HG03066 (cell line): ENCODE measurements at regions not wholly inside any gene's neighbourhood (a gene's known extent, or its start where the extent isn't known, plus 50 kb on each side); places are given as distances from the start of the nearest gene placed in this dataset.

Experiments used
- ATAC-seq: cut with Tn5 transposase; IDR thresholded peaks from one replicate; pipeline ENCODE4 v1.9.1; 2021; ENCODE audit warnings: low read depth; ENCODE audit not compliant: unreplicated experiment

DNA sequence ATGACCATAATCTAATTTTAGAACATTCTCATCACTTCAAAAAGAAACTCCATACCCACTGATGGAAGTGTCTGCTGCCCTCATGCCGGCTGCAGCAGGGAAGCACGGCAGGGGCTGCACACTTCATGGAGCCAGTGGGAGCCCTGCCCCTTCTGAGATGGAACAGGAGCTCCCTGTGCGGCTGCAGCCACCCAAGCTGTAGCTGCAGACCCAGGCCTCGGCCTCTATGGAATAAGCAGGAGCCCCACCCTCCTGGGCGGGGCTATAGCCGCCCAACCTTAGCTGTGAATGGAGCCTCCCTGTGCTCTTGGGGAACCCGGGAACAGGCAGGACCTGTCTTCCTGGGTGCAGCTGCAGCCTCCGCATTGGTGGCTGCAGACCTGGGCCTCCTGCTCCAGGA, 128.5 kb downstream of the NUDT12 start:
- no peak for ATAC-seq

DNA sequence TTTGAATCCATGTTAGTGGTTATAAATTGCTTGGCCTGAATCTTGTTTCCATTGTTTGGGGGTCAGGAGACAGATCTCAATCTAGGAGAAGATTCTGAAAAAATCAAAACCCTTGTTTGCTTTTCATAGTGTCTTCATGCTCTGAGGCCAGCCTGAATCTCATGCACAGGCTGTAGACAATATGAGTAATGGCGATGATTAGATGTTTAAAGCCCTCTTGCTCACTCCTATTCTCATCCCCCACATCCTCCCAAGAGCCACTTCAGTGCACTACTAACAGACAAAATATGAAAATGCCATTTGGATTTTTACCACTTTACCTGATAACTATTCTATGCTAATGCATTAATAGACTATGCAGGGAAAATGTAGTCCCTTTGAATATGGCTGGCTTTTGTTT, 129.4 kb downstream of the NUDT12 start:
- ATAC-seq = no peak

DNA sequence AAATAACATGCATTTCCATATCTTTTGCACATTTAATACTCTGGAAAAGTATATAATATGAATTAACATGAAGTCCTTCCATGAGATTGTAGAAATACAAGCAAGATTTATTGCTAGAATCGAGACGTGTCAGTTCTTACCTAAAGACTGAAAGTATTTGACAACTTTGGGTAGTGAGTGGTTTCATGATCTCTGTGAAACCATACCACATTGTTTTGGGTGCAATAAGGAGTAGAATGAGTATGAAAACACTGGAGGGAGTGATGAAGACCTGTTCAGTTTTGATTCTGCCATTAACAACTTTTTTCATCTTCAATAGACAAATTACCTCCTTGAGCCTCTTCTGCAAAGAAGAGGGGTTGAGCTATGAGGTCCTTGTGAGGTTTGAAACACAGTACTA, 133.7 kb downstream of the NUDT12 start:
- ATAC-seq = no peak

DNA sequence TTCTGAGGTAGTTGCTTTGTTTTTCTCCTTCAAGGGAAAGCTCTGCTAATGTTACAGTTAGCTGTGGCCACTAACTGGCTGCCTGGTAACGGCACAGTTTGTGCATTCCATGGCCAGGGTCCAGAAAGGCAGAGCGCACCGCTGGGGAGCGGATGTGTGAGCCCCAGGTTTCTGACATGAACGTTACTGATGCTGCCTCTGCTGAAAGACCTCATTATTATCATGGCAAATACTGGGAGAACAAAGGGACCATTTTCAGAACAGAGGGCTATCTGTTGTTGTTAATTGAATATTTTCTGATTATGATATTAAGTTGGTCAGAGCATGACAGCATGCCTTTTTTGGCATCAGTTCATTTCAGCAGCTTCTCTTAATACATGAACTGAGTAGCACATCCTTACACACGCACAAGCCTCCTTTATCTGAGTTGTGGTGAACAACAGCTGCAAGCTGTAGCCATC, 134.1 kb downstream of the NUDT12 start:
- ATAC-seq = no peak

DNA sequence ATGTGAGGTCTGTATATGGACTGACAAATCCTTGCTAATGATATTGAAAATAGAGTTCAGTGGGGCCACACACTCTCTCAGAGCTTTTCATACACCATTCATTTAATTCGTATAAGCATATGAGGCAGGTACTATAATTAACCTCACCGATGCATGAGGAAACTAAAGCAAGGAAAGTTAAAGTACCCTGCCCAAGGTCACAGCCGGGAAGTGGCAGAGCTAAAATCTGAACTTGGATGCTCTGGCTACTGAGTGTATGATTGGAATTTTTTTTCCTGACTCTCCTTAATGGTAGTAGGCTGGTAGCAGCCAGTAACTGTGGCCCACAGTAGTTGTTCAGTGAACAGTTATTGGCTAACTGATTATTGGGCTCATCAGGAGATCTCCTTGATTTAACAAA, 135.3 kb downstream of the NUDT12 start:
- ATAC-seq = no peak

DNA sequence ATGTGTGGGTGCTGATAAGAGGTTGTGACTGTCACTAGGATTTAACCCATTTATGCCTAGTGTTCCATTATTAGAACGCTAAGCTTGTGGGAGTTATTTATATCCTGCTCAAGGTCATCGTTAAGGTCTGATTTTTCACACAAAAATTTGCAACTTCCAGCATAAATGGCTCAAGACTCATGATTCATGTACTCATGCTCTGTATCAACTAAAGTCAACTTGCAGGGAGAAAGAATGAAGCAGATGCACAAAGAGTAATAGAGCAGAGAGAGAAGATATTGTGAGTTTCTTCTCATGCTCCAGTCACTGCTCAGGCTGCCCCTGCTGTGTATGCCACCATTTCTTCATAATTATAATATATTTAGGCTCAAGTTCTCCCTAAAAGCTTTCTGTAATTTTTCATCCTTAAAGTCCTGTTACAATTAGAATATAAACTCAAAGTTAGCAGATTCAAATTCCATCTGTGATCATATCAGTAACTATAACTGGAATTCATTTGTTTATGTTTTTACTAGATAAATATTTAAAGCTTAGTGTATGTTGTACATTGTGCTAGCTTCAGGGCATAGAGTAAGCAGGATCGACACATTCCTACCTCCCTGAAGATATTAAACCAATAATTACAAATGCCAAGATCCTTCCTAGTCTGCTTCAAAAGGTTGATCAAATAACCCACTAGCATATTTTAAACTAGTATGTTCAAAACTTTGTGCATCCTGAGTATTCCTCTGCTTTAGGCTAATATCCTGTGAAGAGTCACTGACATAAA, 136.7 kb downstream of the NUDT12 start:
- ATAC-seq = no peak

DNA sequence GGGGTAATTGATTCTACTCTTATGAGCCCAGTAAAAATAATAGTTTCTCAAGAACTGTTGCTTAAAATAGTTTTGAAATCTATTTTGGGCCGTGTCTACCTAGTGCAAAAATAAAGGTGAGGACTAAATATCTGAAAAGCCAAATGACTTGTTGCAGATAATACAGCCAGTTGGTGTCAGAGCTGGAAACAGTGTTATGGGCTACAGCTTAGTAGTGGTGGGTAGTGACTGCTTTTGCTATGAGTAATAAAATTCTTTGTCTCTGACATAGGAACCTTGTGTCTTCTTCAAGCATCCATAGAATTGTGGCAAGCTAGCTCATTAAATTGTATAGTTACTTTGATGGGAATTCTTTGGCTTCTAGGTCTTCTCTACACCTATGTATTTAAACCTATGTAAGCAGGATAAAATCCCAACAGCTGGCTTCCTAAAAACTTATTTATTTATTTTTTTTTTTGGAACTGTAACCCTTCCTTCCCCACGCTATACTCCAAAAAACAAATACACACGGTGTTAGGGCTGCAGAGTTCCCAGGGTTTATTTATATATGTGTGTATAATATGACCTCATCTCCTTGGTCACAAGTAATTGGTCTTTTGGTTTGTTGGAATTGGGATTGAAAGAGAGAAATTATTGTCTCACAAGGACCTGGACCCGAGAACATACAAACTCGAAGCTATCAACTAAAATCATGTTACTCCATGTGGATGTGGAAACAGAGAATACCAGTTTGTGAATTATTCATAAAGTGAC, 138.0 kb downstream of the NUDT12 start:
- ATAC-seq = no peak

DNA sequence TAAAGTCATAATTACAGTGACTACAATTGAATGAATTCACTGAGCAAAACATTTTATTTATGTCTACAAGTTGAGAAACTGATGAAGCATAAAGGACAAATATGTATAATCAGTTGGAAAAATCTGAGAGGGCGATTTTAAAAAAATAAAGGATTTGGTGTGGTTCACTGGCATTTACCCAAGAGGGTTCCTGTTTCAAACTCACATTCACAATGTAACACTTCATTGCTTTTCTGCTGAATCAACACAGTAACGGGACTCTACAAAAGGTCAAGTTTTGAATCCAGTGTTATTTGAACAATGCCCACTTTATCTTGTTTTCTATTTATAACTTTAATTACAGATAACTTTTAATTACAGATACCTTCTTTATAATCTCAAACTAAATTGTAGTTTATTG, 138.6 kb downstream of the NUDT12 start:
- ATAC-seq = no peak

DNA sequence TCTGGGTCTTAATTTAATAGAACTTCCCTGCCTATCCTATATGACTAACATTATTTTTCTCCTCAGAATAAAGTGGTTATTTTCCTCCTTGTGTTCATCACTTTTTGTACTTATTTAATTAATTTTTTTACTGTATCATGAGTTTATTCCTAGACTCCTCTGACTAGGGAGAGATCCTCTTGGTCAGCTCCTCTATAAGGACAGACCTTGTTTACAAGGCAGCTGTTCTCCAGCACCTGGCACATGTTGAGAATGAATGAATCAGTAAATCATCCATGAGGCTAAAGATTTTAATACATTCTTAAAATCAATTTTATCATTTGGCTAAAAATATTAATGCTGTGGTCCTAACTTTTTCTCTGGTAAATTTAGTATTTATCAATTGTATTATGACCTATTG, 139.8 kb downstream of the NUDT12 start:
- no peak for ATAC-seq

DNA sequence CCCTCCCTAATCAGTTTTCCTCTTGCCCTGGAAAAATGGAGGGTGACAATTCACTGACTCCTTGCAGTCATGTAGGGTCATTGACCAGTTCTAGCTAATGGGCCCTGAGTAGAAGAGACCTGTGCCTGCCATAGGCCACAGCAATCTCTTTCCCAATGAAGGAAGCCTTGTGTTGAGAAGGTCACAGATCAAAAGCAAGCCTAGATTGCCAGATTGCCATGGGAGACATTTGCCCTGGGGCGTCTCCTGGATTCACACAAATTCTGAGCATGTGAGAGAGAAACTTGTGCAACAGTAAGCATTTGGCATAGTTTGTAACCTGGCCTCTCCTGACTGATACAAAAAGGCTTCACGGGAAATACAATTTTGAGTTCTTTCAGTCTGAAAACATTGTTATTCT, 148.0 kb downstream of the NUDT12 start:
- ATAC-seq = no peak

DNA sequence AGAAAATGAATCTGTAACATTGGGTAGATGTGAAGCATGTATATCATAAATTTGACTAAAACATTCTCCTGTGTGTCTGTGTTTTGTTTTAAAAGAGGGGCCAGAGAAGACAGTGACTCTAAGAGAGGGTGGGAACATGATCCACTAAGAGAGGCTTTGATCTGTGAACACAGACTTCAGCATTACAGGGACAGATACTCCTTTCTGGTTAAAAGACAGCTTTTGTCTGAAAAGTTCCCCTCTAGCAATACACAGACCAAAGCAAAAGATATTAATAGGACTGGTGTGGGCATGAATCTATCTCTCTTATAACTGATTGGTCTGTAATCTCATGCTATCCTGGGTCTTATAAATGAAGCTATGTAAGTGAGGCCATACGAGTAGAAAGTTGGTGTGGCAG, 150.9 kb downstream of the NUDT12 start:
- ATAC-seq = no peak

DNA sequence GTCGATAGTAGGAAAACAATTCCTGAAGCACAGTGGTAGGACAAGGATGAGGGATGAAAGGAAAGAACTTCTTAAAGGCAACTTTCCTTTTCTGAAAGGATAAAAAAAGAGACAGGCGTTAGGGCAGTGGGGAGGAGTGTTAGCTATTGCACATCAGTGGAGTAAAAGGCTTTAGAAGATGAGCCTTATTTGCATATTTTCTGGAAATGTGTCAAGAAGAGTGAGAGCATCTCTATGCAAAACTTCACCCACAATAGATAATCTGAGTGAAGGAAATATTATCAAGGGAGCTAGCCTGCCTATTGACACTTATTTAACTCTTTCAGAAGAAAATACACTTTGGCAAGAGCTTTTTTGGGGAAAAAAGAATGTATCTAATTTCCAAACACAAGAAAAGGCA, 151.6 kb downstream of the MACIR start:
- peak; percentile 96 for ATAC-seq

DNA sequence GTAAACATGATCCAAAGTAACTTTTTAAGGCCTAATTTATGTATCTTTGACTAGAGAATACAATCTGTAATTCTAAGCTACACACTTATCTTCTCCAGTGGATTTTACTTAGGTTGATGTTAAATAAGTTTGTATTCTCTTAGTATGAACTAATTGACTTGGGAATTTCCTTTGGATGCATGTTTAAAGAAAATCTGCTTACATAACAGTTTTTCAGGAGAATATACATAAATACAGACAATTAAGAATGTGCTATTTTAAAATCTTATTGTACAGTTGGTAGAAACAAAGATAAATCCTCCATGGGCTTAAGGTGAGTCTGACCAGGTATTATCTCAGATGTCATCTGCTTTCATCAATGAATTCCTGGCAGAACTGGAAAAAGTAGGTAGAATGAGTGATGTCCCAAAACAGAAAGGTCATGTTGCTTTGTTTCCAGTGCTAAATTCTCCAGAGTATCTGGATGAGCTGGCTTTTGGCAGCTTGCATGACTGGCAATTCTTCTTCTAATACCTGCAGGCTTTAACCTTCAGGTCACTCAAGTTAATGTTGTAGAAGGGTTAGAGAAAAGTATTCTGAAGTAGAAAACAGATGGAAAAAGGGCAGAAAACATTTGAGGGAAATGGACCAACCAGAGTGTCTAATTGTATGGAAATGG, 150.6 kb downstream of the MACIR start:
- ATAC-seq = no peak

DNA sequence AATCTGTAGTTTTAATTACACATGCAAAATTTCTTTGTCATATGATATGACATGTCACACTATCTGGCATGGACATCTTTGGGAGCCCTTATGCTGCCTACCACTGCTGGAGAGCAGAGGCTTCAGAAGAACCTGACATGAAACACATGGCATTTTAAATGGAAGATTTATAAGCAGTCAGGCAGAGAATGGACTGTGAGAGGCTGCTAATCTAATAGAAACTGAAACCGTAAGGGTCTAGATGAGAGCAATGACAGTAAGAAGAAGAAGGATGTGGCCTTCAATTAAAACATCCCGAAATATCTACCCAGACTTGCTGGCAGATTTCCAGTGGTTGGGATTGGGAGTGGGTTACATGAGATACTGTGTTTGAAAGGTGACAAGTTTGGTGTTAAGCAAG, 149.8 kb downstream of the MACIR start:
- no peak for ATAC-seq

DNA sequence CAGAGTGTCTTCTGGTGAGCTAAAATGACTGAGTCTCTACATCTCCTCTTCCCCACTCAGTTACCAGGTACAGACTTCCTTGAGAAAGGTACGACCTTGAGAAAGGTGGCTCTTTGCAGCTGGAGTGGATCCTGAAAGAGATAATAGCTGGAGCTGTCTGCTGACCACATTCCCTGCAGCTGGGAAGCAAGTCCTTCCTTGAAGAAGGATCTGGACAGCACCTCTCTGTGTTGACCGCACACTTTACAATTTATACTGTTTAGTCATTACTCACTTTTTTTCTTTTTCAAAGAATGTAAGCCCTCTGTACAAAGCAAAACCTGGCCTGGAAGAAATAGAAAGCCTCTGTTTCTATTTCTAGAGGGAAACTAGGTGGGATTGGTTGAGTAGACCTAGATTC, 148.8 kb downstream of the MACIR start:
- ATAC-seq = no peak

DNA sequence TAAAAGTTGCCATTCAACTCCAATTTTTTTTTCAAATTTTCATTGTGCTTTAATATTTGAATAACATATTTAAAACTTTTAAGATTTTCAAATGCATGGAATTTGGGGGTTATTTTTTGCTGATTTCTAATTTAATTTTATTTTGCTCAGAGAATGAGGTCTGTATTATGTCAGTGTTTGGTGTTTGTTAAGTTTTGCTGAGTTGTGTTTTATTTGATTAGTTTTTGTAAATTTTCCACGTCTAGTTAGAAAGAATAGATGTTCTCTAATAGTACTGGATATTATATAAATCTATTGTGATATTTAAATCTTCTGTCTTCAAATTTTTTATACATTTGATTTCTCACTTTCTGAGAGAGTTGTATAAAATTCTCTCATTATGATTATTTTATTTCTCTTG, 145.9 kb downstream of the MACIR start:
- ATAC-seq = no peak

DNA sequence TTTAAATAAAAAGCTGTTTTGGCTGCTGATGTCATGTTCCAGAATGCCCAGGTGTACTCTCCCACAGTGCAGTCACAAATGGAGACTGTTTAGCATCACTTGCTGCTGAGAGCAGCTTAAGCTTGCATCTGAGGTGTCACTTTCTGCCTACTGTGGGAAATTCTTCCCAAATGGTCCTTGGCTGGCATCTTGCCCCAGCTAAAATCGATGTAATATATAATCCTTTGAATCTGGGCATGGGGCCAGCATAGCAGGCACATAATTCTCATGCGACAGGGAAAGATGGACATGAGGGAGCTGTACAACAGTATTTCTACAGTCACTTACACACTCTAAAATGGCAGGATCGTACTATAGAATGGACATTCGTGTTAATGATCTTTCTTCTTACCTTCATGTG, 144.3 kb downstream of the MACIR start:
- ATAC-seq = no peak

DNA sequence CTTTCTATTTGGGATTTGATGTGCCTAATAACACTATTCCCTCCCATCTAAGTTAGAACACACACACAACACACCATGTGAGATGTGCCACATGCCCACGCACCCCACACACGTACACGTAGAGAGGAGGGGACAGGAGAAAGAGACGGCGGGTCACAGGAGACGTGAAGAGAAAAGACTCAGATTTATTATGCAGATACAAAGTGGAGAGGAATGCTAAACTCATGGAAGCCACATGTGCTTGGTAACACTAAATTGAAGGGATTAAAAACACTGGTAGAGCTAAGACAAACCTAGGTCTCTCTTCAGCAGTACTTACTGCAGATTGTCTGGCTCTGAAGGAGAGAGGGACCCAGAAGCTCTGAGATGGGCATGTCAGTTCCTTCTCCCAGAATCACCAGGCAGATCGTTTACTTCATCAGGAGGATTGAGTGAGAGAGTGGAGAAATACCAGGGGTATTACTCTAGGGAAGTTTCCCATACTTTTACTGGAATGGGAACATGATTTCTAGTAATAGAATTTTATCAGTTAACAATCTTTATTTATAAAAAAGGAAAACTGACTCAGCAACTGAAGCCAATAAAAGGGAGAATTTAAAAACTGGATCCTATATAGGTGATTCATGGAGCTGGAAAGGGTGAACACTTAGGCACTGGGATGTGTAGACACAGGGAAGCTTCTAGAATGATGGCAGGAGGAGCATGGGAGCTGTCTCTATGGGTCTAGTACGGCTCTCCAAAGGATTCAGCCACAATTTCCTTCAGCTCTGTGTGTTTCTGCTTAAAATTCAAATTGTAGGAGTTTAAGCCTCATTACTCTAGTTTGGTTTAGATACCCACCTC, 139.4 kb downstream of the MACIR start:
- no peak for ATAC-seq

DNA sequence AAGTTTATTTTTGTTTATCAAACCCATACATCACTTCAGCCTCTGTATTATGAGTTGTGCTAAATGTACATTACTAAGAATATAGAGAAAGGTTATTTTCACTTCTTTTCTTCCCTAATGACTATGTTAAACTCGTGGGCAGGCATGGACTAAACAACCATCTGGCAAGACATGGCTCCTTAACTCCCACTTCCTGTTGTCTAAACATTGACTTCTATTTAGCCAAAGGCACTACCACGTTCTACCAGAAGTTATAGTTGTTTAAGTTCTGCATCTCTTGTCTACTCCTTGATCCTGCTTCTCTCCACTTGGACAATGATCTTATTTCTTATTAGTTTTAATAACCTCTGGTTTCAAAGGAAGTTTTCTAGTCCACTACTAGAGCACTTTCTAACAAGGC, 136.1 kb downstream of the MACIR start:
- ATAC-seq = no peak

DNA sequence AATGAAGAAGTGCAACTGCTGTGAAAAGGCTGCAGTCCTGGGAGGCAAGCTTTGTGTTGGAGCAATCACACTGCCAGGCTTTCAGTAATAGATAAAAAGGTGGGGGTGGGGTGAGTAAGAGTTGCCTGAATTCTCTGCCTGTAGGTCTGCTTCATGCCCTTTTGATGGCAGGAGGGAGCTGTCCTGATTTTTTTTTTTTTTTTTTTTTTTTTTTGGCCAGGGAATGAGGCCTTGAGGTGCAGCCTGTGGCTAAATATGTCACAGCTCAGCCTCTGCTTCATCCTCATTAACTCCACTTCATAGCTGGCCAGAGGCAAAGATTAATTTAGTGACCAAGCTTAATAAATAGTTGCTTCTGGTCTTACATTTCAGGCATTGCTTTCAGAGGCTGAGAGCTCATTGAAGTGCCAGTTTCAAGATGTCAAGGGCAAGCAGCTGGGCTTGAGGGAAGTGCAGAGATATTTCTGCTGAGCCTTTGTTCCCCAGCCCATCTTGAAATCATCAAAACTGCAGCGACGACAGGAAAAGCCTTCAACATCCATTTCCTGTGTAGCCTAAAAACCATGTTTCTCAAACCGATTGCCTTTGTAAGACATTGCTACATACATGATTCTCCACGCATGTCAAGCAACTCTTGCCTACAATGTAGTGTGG, 134.7 kb downstream of the MACIR start:
- ATAC-seq = no peak
